Loucy (cell line): ENCODE measurements at regions not wholly inside any gene's neighbourhood (a gene's known extent, or its start where the extent isn't known, plus 50 kb on each side); places are given as distances from the start of the nearest gene placed in this dataset.

Experiments
- CTCF ChIP-seq: fragments of 200-600 bp; sonication (generic); conservative IDR thresholded peaks from 2 replicates; pipeline ENCODE4 v1.5.1; 2014; ENCODE audit warnings: mild to moderate bottlenecking, antibody characterized with exemption, low read length
- EZH2phosphoT487 ChIP-seq: fragments of 200-600 bp; IDR thresholded peaks from 2 replicates; pipeline ENCODE4 v1.6.1; 2018; ENCODE audit warnings: antibody characterized with exemption, mild to moderate bottlenecking, moderate library complexity, borderline replicate concordance

DNA sequence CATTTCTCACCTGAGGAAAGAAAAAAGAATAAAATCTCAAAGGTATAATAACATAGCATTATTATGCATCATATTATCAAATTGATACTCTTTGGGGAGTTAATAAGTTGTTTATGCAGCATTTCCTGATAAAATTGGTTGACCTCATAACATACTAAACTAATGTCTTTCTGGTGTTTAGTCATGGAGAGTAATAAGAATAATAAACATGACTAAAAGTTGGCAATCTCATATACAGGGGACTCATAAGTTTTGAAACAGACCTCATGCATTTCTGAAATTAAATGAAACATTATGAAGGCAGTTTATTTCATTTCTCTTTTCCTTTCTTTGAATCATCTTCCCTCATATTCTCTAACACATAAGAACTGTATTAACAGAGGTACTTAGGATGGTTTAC, 60.5 kb upstream of the PRDM1 start:
- TF ChIP-seq EZH2phosphoT487 (no peak), CTCF (no peak)
